Osteoblast (primary cell): ENCODE measurements at regions not wholly inside any gene's neighbourhood (a gene's known extent, or its start where the extent isn't known, plus 50 kb on each side); places are given as distances from the start of the nearest gene placed in this dataset.

Experiments used
- DNase-seq: peaks from one replicate; pipeline ENCODE4 v3.0.0; 2011; ENCODE audit warnings: low spot score, mixed read lengths; ENCODE audit not compliant: insufficient read length; ENCODE audit errors: missing footprints
- H2AFZ ChIP-seq: 2 replicates; pipeline ENCODE4 v1.6.0; 2011; ENCODE audit warnings: mild to moderate bottlenecking, low read length
- H3K27ac ChIP-seq: 2 replicates; pipeline ENCODE4 v1.5.1; 2011; ENCODE audit warnings: mild to moderate bottlenecking, low read depth, low read length, moderate library complexity
- H3K27me3 ChIP-seq: 2 replicates; pipeline ENCODE4 v1.6.0; 2012; ENCODE audit warnings: mild to moderate bottlenecking, control low read depth, inconsistent platforms, low read length, moderate library complexity; ENCODE audit not compliant: insufficient read depth
- H3K36me3 ChIP-seq: 2 replicates; pipeline ENCODE4 v1.5.1; 2011; ENCODE audit warnings: mild to moderate bottlenecking, low read length, control low read depth, moderate library complexity; ENCODE audit not compliant: insufficient read depth
- H3K4me1 ChIP-seq: 2 replicates; pipeline ENCODE4 v1.5.1; 2011; ENCODE audit warnings: mild to moderate bottlenecking, low read length, control low read depth, moderate library complexity; ENCODE audit not compliant: insufficient read depth
- H3K4me2 ChIP-seq: 2 replicates; pipeline ENCODE4 v1.6.0; 2011; ENCODE audit warnings: mild to moderate bottlenecking, low read length; ENCODE audit not compliant: insufficient read depth
- H3K4me3 ChIP-seq: fragments of 200-600 bp; sonication (generic); 3 replicates; pipeline ENCODE4 v1.5.1; 2012; ENCODE audit warnings: mild to moderate bottlenecking, low read length, inconsistent platforms; ENCODE audit not compliant: insufficient read depth
- H3K79me2 ChIP-seq: 2 replicates; pipeline ENCODE4 v1.6.0; 2012; ENCODE audit warnings: mild to moderate bottlenecking, low read length, control low read depth, inconsistent platforms; ENCODE audit not compliant: insufficient read depth
- H3K9me3 ChIP-seq: 2 replicates; pipeline ENCODE4 v1.5.1; 2011; ENCODE audit warnings: low read depth, low read length, control low read depth
- H4K20me1 ChIP-seq: 2 replicates; pipeline ENCODE4 v1.6.0; 2012; ENCODE audit warnings: mild to moderate bottlenecking, low read length, control low read depth; ENCODE audit not compliant: insufficient read depth
- TF ChIP-seq, protein P1 (sequence below): IDR thresholded peaks from 2 replicates; pipeline ENCODE4 v1.5.1; 2011; ENCODE audit warnings: mild to moderate bottlenecking, low read depth, low read length, moderate library complexity; ENCODE audit errors: extremely low read depth

DNA sequence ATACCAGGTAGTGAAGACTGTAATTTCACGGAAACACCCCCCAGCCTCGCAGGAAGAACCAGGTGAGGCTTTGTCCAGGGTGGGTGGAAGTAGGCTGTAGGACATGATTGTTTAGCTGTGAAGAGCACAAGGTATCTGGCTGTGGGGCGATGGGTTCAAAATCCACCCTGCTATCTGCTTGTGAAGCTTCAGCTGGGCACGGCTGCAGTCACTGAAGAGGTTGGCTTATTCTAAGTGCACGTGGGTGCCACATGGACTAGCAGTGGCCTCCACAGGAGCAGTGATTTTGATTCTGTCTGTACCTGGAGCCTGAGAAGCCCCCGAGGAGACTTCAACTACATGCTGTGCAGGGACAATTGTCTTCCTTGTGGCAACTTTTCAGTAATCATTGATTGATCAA lies 254.1 kb downstream of the FGF9 start:
- no peak overlapping the region for H3K4me2 ChIP-seq
- no peak overlapping the region for H3K4me3 ChIP-seq
- TF ChIP-seq, protein P1, sequence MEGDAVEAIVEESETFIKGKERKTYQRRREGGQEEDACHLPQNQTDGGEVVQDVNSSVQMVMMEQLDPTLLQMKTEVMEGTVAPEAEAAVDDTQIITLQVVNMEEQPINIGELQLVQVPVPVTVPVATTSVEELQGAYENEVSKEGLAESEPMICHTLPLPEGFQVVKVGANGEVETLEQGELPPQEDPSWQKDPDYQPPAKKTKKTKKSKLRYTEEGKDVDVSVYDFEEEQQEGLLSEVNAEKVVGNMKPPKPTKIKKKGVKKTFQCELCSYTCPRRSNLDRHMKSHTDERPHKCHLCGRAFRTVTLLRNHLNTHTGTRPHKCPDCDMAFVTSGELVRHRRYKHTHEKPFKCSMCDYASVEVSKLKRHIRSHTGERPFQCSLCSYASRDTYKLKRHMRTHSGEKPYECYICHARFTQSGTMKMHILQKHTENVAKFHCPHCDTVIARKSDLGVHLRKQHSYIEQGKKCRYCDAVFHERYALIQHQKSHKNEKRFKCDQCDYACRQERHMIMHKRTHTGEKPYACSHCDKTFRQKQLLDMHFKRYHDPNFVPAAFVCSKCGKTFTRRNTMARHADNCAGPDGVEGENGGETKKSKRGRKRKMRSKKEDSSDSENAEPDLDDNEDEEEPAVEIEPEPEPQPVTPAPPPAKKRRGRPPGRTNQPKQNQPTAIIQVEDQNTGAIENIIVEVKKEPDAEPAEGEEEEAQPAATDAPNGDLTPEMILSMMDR, result no peak
- DNase-seq, result no peak
- H2AFZ ChIP-seq, result no peak overlapping the region
- no peaks in the 10 kb centered on the region for H3K79me2 ChIP-seq
- H3K9me3 ChIP-seq, result peaks cover 4% of the 10 kb centered on the region
- H3K27me3 ChIP-seq, result no peaks in the 10 kb centered on the region
- no peak overlapping the region for H3K27ac ChIP-seq
- no peaks in the 10 kb centered on the region for H3K36me3 ChIP-seq
- H4K20me1 ChIP-seq, result no peaks in the 10 kb centered on the region
- no peaks in the 10 kb centered on the region for H3K4me1 ChIP-seq

DNA sequence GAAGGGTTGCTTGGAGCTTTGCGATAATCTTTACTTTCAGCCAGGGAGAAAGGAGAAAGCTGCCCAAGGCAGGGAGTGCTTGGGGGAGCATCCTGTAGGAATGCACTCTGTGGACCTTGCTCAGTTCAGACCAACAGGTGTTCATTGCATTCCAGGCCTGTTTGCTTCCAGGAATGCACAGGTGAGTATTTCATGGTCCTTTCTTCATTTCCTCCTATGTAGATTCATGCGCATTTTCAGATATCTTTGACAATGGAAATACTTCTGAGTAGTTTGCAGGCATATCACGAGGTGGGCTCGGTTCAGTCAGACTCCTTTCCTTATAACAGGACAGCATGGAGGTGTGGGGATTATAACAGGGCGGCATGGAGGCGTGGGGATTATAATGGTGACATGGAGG lies 254.8 kb downstream of the FGF9 start:
- H3K9me3 ChIP-seq, result peaks cover 4% of the 10 kb centered on the region
- no peak overlapping the region for H3K27ac ChIP-seq
- no peaks in the 10 kb centered on the region for H3K27me3 ChIP-seq
- no peak overlapping the region for H3K4me3 ChIP-seq
- H3K36me3 ChIP-seq, result no peaks in the 10 kb centered on the region
- H4K20me1 ChIP-seq, result no peaks in the 10 kb centered on the region
- TF ChIP-seq, protein P1, result no peak
- H3K4me2 ChIP-seq, result no peak overlapping the region
- no peaks in the 10 kb centered on the region for H3K79me2 ChIP-seq
- no peak for DNase-seq
- no peak overlapping the region for H2AFZ ChIP-seq
- H3K4me1 ChIP-seq, result no peaks in the 10 kb centered on the region

DNA sequence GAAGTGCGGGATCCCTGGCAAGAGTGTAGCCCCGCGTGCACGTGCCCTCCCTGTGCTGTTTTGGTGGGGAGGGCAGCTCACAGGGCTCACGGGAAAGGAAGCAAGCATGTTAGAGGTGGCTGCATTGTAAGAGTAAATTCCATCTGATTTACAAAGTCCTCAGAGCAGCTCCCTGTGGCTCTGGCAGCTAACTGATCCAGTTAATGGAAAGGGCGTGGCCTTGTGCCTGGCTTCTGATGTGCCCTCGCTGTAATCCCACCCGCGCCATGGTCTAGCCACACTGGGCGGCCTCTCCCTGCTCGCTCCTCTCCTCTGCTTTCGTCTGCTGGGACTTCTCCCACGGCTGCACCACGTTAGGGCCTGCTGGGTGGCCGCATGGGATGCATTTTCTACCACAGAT lies 258.5 kb downstream of the FGF9 start:
- Histone ChIP-seq H4K20me1 (no peaks in the 10 kb centered on the region), H3K4me3 (no peak overlapping the region), H3K4me2 (no peak overlapping the region), H3K36me3 (no peaks in the 10 kb centered on the region), H3K4me1 (no peaks in the 10 kb centered on the region), H3K27me3 (no peaks in the 10 kb centered on the region), H3K27ac (no peak overlapping the region), H2AFZ (no peak overlapping the region), H3K79me2 (no peaks in the 10 kb centered on the region), H3K9me3 (peaks cover 4% of the 10 kb centered on the region)
- no peak for DNase-seq
- TF ChIP-seq, protein P1, result no peak

DNA sequence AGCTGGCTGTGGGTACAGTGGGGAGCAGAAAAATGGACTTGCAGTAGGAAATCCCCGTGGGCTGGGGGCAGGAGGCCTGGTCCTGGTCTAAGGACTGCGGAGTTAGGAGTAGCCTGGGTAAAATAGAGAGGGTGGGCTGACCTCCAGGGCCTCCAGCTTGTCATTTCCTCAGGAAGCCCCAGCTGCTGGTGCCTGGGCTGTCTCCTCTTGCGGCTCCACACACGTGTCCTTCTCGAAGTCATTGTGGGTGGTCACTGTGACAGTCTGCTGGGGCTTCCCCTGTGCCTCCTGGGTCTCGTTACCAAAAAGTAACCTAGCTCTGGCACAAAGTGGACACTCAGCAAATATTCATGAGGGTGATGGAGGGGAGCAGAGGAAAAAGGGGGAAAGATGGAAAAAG lies 259.7 kb downstream of the FGF9 start:
- H3K27me3 ChIP-seq, result no peaks in the 10 kb centered on the region
- no peaks in the 10 kb centered on the region for H3K4me1 ChIP-seq
- H3K79me2 ChIP-seq, result no peaks in the 10 kb centered on the region
- H3K4me2 ChIP-seq, result no peak overlapping the region
- H4K20me1 ChIP-seq, result no peaks in the 10 kb centered on the region
- H3K9me3 ChIP-seq, result no peaks in the 10 kb centered on the region
- H2AFZ ChIP-seq, result no peak overlapping the region
- no peak for DNase-seq
- no peaks in the 10 kb centered on the region for H3K36me3 ChIP-seq
- TF ChIP-seq, protein P1, result no peak
- no peak overlapping the region for H3K4me3 ChIP-seq
- H3K27ac ChIP-seq, result no peak overlapping the region
